HepG2 (cell line): ENCODE measurements at regions not wholly inside any gene's neighbourhood (a gene's known extent, or its start where the extent isn't known, plus 50 kb on each side); places are given as distances from the start of the nearest gene placed in this dataset.

Experiments used
- ATAC-seq: fragments of 200-7000 bp; cut with Tn5 transposase; 3 replicates; pipeline ENCODE4 v1.9.1; 2020; ENCODE audit warnings: mild to moderate bottlenecking, moderate library complexity
- BruUV-seq: library from RNA; stranded (reverse); fragments of 400-500 nt; replicated peaks from 2 replicates; lab custom pipeline; 2021; lab: Mats Ljungman, UMichigan
- CTCF ChIA-PET: fragments of 300-600 bp; formaldehyde crosslinking; extraction: SDS; loops from one replicate; lab custom pipeline; 2021; ENCODE audit warnings: low total read pairs, inconsistent platforms, low intra/inter-chr PET ratio; lab: Yijun Ruan, JAX
- POLR2A ChIA-PET: fragments of 350-600 bp; sonication (Branson Sonifier 250); formaldehyde crosslinking; loops from one replicate; lab custom pipeline; 2020; ENCODE audit warnings: antibody characterized with exemption, inconsistent platforms; lab: Yijun Ruan, JAX
- DNase-seq: peaks from one replicate; pipeline ENCODE4 v3.0.0-alpha.2; 2015; ENCODE audit warnings: low spot score
- FAIRE-seq: peaks from 3 replicates; lab custom pipeline; 2011; peaks lifted over from hg19 to GRCh38; lab: Jason Lieb, UNC
- H2AFZ ChIP-seq: one replicate; pipeline ENCODE4 v1.6.1; 2011; ENCODE audit warnings: low read length, inconsistent platforms
- H3K27ac ChIP-seq: fragments of 300-600 bp; 3 replicates; pipeline ENCODE4 v1.8.0; 2011; ENCODE audit warnings: mixed run types, mild to moderate bottlenecking, mixed read lengths, low read length, inconsistent platforms; ENCODE audit not compliant: insufficient read depth; ENCODE audit errors: extremely low read length
- H3K27me3 ChIP-seq, 2 experiments: fragments of 200-600 bp in 1 of 2; 2 replicates in 1 of 2; 3 replicates in 1 of 2; pipeline versions ENCODE4 v1.6.0 to v1.8.0; 2011; ENCODE audit warnings: low read length in 2 of 2, mild to moderate bottlenecking in 2 of 2, moderate library complexity in 2 of 2, inconsistent platforms in 1 of 2; ENCODE audit not compliant: insufficient read depth in 2 of 2, control insufficient read depth in 1 of 2
- H3K36me3 ChIP-seq, 2 experiments: fragments of 200-600 bp in 1 of 2; replicated peaks in 1 of 2; 2 replicates in 1 of 2; 3 replicates in 1 of 2; pipeline versions ENCODE4 v1.5.1 to v1.8.0; 2011; ENCODE audit warnings: low read length in 2 of 2, inconsistent platforms in 1 of 2; ENCODE audit not compliant: insufficient read depth in 2 of 2, control insufficient read depth in 1 of 2
- H3K4me1 ChIP-seq: 2 replicates; pipeline ENCODE4 v1.5.1; 2012; ENCODE audit warnings: low read length, inconsistent platforms; ENCODE audit not compliant: insufficient read depth
- H3K4me2 ChIP-seq: 2 replicates; pipeline ENCODE4 v1.6.0; 2011; ENCODE audit warnings: low read depth, low read length, inconsistent platforms
- H3K4me3 ChIP-seq, 3 experiments: fragments of 200-600 bp in 1 of 3; sonication (generic), shearing (Covaris generic) in 1 of 3; replicated peaks in 1 of 3; 2 replicates each; pipeline ENCODE4 v1.5.1; 2011 to 2016; ENCODE audit warnings: low read length in 3 of 3, inconsistent platforms in 2 of 3, low read depth in 2 of 3, mild to moderate bottlenecking in 2 of 3, control low read depth in 1 of 3, mixed read lengths in 1 of 3; ENCODE audit not compliant: insufficient read depth in 1 of 3
- H3K79me2 ChIP-seq: one replicate; pipeline ENCODE4 v1.6.1; 2011; ENCODE audit warnings: low read length, inconsistent platforms; ENCODE audit not compliant: insufficient read depth
- H3K9ac ChIP-seq: 2 replicates; pipeline ENCODE4 v1.6.0; 2011; ENCODE audit warnings: mild to moderate bottlenecking, low read depth, low read length, inconsistent platforms; ENCODE audit not compliant: insufficient read depth
- H3K9me3 ChIP-seq: 2 replicates; pipeline ENCODE4 v1.5.1; 2012; ENCODE audit warnings: mild to moderate bottlenecking, low read length
- H4K20me1 ChIP-seq: 2 replicates; pipeline ENCODE4 v1.6.0; 2011; ENCODE audit warnings: inconsistent platforms, mild to moderate bottlenecking, low read length, moderate library complexity; ENCODE audit not compliant: insufficient read depth
- FOSL1 ChIP-seq: sonication (generic); formaldehyde crosslinking; IDR thresholded peaks from 2 replicates; pipeline ENCODE4 v1.9.0; 2021; ENCODE audit warnings: missing genetic modification reagents, borderline replicate concordance
- RBAK ChIP-seq: sonication (generic); formaldehyde crosslinking; IDR thresholded peaks from 2 replicates; pipeline ENCODE4 v1.5.1; 2020; ENCODE audit warnings: mild to moderate bottlenecking, missing genetic modification reagents
- SP2 ChIP-seq: sonication (generic); formaldehyde crosslinking; IDR thresholded peaks from 2 replicates; pipeline ENCODE4 v1.5.1; 2020; ENCODE audit warnings: mild to moderate bottlenecking, missing genetic modification reagents
- TBX2 ChIP-seq: sonication (generic); formaldehyde crosslinking; IDR thresholded peaks from 2 replicates; pipeline ENCODE4 v1.5.0; 2020; ENCODE audit warnings: missing genetic modification reagents, mild to moderate bottlenecking, borderline replicate concordance
- ZNF441 ChIP-seq: sonication (generic); formaldehyde crosslinking; IDR thresholded peaks from 2 replicates; pipeline ENCODE4 v1.7.0; 2021; ENCODE audit warnings: missing genetic modification reagents, borderline replicate concordance
- ZNF746 ChIP-seq: sonication (generic); formaldehyde crosslinking; IDR thresholded peaks from 2 replicates; pipeline ENCODE4 v1.8.0; 2022; ENCODE audit warnings: mild to moderate bottlenecking, missing genetic modification reagents
- WGBS: methylation state at CpG from one replicate; pipeline ENCODE4 v1.1.6; 2017; ENCODE audit warnings: low lambda C conversion rate; 5-methylcytosine and 5-hydroxymethylcytosine counted together
- in situ Hi-C: cut with HindIII; loops from 2 replicates; pipeline ENCODE4 v1.10.0; 2017; ENCODE audit warnings: low pct_unique_long_range_greater_than_20kb; ENCODE audit not compliant: extremely low pct_ligation_motif_present
- intact Hi-C: fragments of 100-400 bp; cut with micrococcal nuclease; formaldehyde crosslinking; loops from one replicate; pipeline ENCODE4 v1.10.0; 2022; ENCODE audit not compliant: unreplicated experiment
- TF ChIP-seq, protein P1 (sequence below): sonication (generic); formaldehyde crosslinking; conservative IDR thresholded peaks from 2 replicates; pipeline ENCODE4 v1.8.0; 2022; ENCODE audit warnings: mild to moderate bottlenecking, moderate library complexity, missing genetic modification reagents
- TF ChIP-seq, protein P2 (sequence below): IDR thresholded peaks from 2 replicates; pipeline ENCODE4 v1.6.1; 2016; ENCODE audit warnings: missing biosample characterization, missing genetic modification reagents, low read depth
- TF ChIP-seq, protein P3 (sequence below): sonication (generic); formaldehyde crosslinking; IDR thresholded peaks from 2 replicates; pipeline ENCODE4 v1.4.0; 2020; ENCODE audit warnings: missing genetic modification reagents, low read depth, mild to moderate bottlenecking, borderline replicate concordance
- TF ChIP-seq, protein P4 (sequence below): IDR thresholded peaks from 2 replicates; pipeline ENCODE4 v1.6.1; 2016; ENCODE audit warnings: low read depth, control low read depth
- TF ChIP-seq, protein P5 (sequence below): IDR thresholded peaks from 2 replicates; pipeline ENCODE4 v1.6.1; 2018; ENCODE audit warnings: missing genetic modification reagents, mild to moderate bottlenecking, missing compliant biosample characterization
- TF ChIP-seq, protein P6 (sequence below): sonication (generic); formaldehyde crosslinking; IDR thresholded peaks from 2 replicates; pipeline ENCODE4 v1.5.0; 2020; ENCODE audit warnings: missing genetic modification reagents, mild to moderate bottlenecking, borderline replicate concordance

DNA sequence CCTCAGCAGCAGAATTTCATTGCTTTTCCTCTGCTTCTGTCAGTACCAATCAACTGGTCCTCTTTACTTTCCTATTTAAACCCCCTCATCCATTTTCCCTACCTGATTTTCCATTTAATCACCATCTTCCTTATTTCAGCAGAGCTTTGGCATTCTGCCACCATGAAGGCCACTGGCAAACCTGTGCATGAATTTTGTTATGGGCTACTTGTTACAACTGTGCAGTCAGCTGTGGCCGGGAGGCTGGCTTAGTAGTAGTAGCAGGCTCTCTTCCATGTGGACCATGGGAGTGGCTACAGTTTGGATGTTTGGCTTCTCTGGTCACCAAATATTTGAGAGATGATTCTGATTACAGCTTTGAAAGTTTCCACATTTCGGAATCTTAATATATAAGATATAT, 976.6 kb upstream of the SEMA6A start:
- no peaks in the 10 kb centered on the region for H4K20me1 ChIP-seq
- H3K9ac ChIP-seq = no peak overlapping the region
- ATAC-seq = no peak
- H3K9me3 ChIP-seq = no peaks in the 10 kb centered on the region
- H3K4me2 ChIP-seq = no peak overlapping the region
- H3K4me1 ChIP-seq = no peaks in the 10 kb centered on the region
- H3K36me3 ChIP-seq = no peaks in the 10 kb centered on the region
- H3K4me3 ChIP-seq = no peak overlapping the region
- TF ChIP-seq TBX2 (CRISPR knock-in tag) (no peak), SP2 (CRISPR knock-in tag) (no peak), ZNF746 (CRISPR knock-in tag) (no peak), FOSL1 (CRISPR knock-in tag) (no peak), RBAK (CRISPR knock-in tag) (no peak), ZNF441 (CRISPR knock-in tag) (no peak)
- TF ChIP-seq, protein P1, sequence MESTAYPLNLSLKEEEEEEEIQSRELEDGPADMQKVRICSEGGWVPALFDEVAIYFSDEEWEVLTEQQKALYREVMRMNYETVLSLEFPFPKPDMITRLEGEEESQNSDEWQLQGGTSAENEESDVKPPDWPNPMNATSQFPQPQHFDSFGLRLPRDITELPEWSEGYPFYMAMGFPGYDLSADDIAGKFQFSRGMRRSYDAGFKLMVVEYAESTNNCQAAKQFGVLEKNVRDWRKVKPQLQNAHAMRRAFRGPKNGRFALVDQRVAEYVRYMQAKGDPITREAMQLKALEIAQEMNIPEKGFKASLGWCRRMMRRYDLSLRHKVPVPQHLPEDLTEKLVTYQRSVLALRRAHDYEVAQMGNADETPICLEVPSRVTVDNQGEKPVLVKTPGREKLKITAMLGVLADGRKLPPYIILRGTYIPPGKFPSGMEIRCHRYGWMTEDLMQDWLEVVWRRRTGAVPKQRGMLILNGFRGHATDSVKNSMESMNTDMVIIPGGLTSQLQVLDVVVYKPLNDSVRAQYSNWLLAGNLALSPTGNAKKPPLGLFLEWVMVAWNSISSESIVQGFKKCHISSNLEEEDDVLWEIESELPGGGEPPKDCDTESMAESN (CRISPR knock-in tag) = no peak
- TF ChIP-seq, protein P2, sequence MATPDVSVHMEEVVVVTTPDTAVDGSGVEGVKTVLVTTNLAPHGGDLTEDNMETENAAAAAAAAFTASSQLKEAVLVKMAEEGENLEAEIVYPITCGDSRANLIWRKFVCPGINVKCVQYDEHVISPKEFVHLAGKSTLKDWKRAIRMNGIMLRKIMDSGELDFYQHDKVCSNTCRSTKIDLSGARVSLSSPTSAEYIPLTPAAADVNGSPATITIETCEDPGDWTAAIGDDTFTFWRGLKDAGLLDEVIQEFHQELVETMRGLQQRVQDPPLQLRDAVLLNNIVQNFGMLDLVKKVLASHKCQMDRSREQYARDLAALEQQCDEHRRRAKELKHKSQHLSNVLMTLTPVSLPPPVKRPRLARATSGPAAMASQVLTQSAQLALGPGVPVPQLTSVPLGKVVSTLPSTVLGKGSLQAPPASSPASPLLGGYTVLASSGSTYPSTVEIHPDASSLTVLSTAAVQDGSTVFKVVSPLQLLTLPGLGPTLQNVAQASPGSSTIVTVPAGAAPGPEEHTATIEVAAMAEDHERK (CRISPR knock-in tag) = no peak
- TF ChIP-seq, protein P3, sequence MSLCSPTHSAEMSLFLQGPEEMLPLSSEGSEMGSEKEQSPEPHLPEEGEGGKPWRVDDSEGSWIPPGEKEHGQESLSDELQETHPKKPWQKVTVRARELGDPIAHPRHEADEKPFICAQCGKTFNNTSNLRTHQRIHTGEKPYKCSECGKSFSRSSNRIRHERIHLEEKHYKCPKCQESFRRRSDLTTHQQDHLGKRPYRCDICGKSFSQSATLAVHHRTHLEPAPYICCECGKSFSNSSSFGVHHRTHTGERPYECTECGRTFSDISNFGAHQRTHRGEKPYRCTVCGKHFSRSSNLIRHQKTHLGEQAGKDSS (CRISPR knock-in tag) = no peak
- TF ChIP-seq, protein P4, sequence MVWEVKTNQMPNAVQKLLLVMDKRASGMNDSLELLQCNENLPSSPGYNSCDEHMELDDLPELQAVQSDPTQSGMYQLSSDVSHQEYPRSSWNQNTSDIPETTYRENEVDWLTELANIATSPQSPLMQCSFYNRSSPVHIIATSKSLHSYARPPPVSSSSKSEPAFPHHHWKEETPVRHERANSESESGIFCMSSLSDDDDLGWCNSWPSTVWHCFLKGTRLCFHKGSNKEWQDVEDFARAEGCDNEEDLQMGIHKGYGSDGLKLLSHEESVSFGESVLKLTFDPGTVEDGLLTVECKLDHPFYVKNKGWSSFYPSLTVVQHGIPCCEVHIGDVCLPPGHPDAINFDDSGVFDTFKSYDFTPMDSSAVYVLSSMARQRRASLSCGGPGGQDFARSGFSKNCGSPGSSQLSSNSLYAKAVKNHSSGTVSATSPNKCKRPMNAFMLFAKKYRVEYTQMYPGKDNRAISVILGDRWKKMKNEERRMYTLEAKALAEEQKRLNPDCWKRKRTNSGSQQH (CRISPR knock-in tag) = no peak
- TF ChIP-seq, protein P5, sequence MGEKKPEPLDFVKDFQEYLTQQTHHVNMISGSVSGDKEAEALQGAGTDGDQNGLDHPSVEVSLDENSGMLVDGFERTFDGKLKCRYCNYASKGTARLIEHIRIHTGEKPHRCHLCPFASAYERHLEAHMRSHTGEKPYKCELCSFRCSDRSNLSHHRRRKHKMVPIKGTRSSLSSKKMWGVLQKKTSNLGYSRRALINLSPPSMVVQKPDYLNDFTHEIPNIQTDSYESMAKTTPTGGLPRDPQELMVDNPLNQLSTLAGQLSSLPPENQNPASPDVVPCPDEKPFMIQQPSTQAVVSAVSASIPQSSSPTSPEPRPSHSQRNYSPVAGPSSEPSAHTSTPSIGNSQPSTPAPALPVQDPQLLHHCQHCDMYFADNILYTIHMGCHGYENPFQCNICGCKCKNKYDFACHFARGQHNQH (CRISPR knock-in tag) = no peak
- TF ChIP-seq, protein P6, sequence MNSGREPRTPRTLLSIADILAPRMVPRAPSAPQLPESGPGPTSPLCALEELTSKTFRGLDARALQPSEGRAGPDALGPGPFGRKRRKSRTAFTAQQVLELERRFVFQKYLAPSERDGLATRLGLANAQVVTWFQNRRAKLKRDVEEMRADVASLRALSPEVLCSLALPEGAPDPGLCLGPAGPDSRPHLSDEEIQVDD = no peak
- TF ChIP-seq, all 625 proteins: peak for 0
- DNase-seq = no peak
- ChIA-PET POLR2A (no interaction called here), CTCF (no interaction called here)
- in situ Hi-C loops = no loop called here
- 4% methylated on average over 2 of the region's 2 CpGs for WGBS
- Histone ChIP-seq H3K27me3 (no peaks in the 10 kb centered on the region), H2AFZ (no peak overlapping the region), H3K27ac (no peak overlapping the region), H3K79me2 (no peaks in the 10 kb centered on the region)
- BruUV-seq = no TSS peak
- intact Hi-C loops = no loop called here
- no peak for FAIRE-seq
